GM18873 (cell line): ENCODE measurements at regions not wholly inside any gene's neighbourhood (a gene's known extent, or its start where the extent isn't known, plus 50 kb on each side); places are given as distances from the start of the nearest gene placed in this dataset.
A peak's percentile ranks its signal among the peaks of the same experiment; 100 is the strongest.

ENCODE experiments used
- ATAC-seq: cut with Tn5 transposase; IDR thresholded peaks from one replicate; pipeline ENCODE4 v1.9.1; 2021; ENCODE audit warnings: mild to moderate bottlenecking, moderate library complexity, moderate number of reproducible peaks; ENCODE audit not compliant: unreplicated experiment, low FRiP score

DNA sequence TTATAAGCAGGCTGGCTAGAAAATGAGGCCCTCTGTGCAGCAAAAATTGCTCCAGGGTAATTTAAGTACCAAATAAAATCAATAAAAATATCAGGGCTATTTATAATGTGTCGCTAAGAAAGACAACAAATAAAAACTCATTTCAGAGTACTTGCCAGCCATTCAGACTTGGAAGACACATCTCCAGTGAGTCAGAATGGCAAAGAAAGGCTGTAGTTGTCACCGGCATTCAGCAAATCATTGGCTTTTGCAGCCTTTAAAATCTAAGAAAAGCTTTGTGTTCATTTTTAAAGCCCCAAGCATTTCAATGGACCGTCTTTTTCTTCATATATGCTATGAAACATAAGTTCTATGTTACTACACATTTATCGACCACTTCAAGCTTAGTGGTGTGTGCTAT is 141.1 kb upstream of the HNMT start:
- ATAC-seq, result no peak

DNA sequence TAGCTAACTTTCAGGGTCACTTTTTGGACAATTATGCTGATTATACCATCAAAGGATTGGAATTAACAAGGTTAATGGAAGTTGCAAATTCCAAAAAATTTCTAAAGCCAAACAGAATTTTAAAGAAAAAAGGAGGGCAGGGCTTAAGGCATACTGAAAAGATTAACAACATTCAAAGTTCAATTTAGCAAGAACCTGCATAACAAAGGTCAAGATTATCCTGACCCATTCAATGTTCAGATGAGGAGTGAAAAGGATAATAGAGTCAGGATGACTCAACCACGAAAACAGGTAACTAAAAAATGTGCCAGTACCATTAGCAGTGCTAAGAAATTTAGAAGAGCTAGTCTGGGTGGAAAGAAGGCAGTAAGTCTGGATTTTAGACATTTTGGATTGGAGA is 139.8 kb upstream of the HNMT start:
- no peak for ATAC-seq

DNA sequence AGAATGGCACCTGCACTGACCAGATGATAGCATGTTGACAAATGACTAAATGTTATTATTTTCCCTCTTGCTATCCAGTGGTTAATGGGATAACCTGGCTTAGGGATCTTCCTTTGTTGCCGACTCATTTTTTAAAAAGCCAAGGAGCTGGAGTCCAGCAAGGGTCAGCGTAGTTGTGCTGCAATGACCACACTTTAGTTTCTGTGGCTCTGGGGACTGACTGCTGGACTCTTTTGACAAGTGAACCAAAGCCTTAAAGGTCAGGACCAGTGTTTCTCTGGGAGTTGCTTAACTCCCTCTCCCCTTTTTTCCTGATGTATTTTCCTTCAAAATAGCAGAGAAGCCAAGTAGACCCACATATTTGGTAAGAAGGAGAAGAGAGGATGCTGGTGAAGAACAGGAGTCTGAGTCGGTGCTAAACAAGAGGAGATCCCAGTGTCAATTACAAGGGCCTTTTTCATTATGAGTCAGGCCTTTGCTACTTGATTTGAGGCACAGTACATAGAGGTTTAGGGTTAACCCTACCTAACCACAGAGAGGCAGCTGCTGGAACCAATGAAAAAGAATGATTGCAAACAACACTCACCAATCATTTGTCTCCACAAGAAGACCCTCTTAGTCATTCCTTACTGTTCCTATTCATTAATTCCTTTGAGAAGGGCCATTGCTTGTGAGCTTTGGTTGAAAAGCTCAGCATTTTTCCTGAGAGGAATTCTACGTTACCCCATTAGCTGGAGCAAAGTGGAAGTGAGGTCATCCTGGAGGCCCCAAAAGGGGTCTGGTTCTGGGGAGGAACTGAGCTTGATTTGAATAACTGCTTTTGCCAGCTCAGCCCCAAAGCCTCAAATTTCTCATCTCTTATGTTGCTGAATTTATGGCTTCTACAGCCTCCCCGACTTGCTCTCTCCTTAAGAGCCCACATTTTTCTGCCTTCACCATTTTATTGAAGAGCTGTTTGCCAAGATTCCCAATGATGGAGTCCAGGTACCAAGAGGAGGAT is 137.6 kb upstream of the HNMT start:
- ATAC-seq, result peak; percentile 99

DNA sequence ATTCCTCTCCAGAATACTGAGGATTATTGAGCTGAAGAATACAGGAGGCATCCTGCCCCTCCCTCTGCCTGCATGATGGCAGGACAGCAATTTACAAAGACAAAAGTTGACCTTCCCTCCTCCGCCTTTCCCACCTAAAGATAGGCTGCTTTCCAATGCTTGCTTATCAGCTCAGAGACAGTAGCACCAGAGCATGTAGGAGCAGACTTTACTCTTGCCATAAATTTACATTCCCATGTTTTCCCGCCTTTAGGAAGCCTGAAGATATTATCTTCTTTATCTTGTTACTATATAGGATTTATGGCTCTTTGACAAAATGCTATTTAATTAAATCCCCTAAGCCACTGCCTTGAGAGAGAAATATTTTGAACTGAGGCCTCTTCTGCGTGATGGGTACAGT is 135.6 kb upstream of the HNMT start:
- ATAC-seq, result no peak

DNA sequence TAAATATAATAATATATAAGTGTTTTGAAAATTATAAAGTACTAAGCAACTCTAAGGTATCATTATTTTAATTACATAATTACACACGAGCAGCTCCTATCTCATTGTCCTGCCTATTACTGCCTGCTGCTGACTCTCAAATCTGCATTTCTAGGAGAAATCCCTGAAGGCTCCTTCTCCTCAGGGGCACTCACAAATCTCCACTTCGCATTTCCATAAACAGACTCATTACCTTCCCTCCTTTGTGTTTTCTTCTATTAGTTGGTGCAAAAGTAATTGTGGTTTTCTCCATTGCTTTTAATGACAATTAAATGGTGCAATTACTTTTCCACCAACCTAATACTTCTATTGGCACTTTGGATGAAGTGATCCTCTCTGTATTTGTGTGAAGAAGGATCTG is 135.0 kb upstream of the HNMT start:
- ATAC-seq, result no peak

DNA sequence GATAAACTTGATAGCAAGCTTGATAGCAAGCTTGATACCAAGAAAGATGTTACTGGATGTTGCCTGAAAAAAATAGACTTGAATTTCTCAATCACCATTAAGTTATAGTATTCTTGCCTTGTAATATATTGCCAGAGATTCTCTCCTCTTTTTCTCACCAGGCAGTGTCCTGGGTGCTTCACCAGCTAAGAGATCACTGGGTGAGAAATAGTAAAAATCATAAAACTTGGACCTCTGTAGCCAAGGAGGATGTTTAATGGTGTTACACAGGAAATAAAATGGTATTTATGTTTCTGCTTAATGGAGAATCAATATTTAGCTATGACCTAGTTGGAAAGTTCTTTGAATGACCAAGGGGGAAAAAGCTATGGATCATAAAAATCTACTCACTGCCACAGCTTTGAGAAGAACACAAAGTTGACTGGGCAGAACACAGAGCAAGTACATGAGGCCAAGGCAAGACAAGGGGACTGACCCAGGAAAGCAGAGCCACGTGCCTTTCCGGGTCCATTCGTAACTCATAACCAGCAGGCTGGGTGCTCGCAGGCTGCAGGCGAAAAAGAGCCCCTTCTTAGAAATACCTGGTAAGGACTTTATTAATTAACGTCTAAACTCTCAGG is 129.4 kb upstream of the HNMT start:
- ATAC-seq, result no peak

DNA sequence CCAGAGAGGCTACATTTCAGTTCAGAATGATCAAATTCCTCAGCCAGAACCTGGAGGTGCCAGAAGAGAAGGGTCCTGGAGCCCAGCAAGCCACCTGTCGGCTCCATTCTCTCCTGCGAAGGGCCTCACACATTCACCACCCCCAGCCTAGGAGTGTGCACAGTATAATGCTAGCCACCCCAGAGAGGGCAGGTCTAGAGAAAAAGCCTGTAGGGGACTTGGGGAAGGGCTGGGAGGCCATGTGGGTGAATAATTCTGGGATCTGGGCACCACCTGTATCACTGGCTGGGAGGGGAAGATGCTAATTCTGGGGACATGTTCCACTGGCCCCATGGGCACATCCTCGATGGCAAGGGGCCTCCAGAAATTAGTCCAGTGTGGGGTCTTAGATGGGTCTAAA is 127.6 kb upstream of the HNMT start:
- ATAC-seq, result no peak

DNA sequence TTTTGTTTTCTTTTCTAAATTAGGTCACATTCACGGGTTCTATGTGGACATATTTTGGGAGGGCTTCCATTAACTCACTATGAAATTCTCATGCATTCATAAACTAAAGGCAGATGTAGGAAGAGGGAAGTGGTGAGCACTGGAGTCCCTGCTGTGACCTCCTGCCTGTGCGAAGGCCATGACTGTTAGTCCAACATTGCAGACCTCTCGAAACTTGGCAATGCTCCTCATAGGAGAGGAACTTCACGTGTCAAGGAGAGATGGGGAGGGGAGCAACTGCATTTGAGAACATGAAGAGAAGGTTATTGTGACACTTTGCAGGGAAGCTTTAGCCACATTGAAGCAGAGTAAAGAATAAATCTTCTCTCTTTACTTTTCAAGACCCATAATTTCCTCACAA is 126.4 kb upstream of the HNMT start:
- no peak for ATAC-seq

DNA sequence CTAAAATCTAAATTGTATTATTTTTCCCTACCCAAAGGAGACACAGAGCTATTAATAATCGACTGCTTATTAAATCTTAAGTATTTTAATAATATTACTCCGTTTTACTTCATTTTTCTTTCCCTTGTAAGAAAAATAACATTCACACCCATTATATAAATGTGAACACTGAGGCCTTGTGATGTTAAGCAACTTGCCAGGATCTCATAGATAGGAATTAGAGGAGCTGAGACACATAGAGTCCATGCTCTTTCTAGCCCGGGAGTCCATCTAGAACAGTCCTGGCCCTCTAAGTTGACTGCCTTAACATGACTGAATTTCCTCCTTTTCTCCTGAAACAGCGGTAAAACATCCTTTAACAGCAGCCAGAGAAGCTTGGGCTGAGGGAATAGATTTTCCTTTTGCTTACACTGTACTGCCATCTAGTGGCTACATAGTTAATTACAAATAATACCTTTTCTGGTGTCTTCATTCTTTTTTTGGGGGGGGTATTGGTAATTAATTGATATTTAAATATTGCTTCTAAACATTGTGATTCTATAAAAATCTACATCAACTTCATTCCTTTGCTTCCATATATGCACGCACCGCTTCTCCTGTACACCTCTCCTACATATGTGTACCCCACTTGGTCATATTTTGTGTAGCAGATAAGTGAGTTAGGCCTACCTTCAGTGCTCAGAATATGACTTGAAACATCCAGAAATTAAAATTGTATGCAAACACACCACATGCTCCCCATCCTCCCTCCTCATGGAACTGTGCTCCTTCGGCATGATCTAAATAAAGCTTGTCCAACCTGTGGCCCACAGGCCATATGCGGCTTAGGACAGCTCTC is 125.8 kb upstream of the HNMT start:
- ATAC-seq, result no peak

DNA sequence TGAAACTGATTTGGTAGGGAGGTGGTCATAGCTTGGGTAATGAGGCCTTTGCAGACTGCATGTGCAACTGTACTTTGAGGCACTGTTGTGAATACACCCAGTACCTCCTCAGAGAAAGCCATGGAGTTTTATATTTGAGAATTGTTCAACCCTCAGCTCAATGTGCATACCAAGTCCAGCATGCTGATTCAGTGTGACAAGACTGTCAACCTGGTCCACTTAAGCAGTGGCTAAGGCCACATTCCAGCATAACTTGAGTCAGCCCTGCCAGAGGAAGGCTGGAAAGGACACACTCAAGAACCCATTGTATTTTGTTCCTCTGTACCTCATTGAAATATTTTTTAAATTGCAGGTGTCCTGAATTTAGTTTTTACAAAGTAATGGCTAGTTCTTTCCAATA is 121.8 kb upstream of the HNMT start:
- no peak for ATAC-seq

DNA sequence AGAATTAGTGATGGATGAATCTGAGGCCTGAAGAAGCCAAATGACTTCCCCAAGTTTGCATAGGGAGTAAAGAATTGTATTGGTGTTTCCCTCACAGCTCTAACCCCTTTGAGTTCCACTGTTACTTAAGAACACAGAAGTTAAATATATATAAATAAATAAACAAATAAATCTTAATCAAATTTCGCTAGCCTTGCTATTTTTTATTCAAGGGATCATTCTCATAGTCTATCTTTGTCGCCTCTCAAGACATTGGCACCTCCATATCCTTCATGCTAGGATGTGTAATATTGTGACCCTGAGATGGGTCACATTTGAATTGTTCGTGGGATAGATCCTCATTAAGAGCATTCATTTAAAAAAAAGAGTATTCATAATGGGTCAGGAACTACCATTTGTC is 121.3 kb upstream of the HNMT start:
- ATAC-seq, result no peak

DNA sequence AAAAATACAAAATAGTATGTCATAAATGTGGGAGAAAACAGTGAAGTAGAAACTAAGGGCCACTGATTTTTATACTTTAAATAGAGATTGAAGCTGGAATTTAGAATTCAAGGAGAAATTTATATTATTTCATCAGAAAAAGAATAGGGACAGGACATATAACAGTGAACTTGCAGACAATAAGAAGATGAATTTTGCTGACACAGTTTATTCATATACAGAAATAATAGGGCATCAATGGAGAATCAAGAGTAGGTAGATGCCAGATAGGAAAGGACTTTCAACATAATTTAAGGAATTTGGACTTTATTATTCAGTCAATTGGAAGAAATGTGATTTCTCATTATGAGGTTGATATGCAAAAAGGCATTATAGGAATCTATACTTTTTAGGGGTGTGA is 118.9 kb upstream of the HNMT start:
- ATAC-seq, result no peak

DNA sequence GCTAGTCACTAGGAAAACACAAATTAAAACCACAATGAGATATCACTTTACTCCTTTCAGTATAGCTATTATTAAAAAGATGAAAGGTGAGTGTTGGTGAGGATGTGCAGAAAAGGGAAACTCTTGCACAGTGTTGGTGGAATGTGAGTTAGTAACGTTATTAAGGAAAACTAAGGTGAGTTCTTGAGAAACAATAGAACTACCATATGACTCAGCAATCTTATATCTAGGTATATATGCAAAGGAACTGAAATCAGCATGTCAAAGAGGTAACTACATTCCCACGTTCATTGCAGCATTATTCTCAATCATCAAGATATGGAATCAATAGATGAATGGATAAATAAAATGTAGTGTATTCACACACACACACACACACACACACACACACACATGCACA is 117.3 kb upstream of the HNMT start:
- ATAC-seq, result no peak

DNA sequence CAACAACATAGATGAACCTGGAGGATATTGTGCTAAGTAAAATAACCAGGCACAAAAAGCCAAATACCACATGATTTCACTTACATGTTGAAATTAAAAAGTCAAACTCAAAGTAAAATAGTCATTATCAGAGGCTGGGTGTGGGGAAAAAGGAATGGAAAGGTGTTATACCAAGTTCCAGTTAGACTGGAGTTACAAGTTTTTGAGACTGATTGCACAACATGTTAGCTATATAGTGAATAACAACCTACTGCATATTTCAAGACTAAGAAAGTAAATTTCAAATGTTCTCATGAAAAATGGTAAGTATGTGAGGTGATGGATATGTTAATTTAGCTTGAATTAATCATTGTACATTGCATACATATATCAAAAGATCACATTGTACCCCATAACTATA is 116.8 kb upstream of the HNMT start:
- ATAC-seq, result no peak

DNA sequence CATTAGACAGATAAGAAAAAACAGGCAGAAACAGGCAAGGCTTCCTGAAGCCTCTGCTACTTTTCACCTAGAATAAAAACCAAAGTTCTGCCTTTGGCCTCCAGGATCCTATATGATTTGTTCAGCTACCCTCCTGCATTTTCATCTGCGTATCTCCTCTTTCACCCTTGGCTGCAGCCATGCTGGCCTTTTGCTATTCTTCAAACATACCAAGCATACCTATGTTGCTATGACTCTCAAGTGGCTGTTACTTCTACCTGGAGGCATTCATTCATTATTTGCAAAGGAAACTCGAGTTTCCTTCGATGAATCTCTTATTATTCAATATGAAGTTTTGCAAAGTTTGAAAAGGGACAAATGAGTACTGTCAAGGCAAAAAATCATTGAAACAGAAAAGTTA is 106.4 kb upstream of the HNMT start:
- ATAC-seq, result no peak

DNA sequence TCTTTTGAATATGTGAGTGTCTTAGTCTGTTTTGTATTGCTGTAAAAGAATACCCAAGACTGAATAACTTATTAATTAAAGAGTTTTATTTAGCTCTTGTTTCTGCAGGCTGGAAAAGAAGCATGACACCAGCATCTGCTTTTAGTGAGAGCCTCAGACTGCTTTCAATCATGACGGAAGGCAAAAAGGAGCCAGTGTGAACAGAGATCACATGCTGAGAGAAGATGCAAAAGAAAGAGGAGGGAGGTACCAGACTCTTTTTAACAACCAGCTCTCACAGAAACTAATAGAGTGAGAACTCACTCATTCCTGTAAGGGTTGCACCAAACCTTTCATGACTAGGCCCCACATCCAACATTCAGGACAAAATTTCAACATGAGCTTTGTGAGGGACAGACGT is 101.6 kb upstream of the HNMT start:
- ATAC-seq, result no peak

DNA sequence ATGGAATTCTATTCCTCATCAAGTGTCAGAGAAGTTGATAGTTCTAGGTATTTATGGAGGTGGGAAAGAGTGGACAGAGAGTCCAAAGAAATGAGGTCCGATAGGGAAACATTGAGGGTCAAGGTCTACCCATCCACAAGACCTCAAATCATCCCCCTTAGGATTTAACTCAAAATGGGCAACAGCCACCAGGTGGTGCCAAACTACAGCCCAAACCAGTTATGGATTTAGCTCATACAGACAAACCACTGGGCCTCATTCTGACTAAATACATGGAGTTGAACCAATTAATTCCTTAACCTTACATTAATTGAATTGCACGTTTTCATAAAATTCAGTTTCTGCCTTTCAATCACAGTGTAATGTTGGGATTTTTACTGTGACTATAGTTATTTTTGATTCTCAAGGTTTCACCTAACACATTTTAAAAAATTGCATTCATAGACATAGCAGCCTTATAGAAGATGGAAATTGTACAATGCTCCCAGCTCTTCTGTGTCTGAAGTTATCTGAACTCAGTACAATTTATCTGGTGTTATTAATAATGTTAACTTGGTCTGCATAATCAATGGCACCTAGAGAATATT is 98.2 kb upstream of the HNMT start:
- peak; percentile 54 for ATAC-seq

DNA sequence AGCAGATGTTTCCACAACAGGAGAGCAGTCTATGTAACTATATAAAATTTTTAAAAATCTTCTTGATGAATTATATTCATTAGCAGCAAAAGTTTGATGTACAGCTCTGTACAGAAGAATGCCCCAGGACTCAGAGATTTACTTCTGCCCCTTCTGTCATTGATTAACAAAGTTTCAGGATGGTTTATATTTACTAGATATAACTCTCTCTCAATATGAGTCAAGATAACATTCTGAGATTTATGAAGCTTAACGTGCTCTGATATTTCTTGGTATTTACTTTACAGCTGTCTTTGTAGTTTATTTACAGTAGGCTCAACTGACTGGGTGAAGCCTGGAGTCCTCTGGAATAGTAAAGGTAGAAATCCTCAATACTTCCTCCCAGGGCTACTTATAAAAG is 93.6 kb upstream of the HNMT start:
- ATAC-seq, result peak; percentile 84

DNA sequence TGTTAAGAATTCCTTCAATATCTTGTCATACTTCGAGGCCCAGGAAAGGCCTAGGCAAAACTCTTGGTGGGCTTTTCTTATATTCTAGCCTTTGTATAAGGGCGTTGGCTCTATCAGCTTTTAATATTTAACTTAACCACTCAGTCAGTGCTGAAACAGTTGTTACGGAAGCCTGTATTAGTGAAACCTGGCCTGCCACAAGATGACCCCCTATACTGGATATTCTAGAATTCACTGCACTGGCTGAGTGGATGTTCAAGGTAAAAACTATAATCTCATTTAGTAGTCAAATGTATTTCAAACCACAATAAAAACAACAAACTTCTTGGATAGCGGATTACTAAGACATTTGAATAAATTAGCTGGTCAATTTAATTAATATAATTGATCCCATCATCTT is 91.7 kb upstream of the HNMT start:
- peak; percentile 70 for ATAC-seq

DNA sequence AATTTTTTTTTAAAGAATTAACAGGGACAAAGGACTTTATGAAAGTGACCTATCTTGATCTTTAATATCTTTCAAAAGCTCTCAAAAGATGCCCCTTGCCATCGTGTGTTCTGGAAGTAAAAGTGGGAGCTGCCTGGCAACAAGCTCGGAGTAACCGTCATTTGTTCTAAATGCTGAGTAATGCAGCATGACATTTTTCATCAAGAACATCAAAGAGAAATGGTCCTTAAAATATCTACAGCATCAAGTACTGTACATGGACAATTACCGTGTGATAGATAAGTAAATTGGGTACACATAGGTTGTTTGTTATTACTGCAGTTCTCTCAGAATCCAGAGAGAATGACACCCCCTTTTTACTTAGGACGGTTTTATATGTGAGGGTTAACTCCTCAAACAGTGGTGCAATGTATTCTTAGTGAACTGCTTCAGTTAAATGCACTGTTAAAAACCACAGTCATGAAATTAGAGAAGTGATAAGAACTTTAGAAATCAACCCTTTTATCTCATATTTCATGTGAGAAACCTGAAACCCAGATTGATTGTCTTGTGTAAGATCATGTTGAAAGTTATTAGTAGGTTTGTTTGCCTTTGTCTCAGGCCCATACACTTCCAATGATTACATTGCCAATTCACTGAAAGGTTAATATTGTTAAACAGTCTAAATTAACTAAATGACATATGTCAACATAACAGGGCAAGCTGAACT is 90.6 kb upstream of the HNMT start:
- ATAC-seq, result no peak
